Keratinocyte (primary cell): ENCODE measurements at regions not wholly inside any gene's neighbourhood (a gene's known extent, or its start where the extent isn't known, plus 50 kb on each side); places are given as distances from the start of the nearest gene placed in this dataset.

Experiments
- EZH2 ChIP-seq: IDR thresholded peaks from one replicate; pipeline ENCODE4 v1.6.1; 2012; ENCODE audit warnings: inconsistent platforms, mild to moderate bottlenecking, low read length, moderate library complexity
- TF ChIP-seq, protein P1 (sequence below), 3 experiments: IDR thresholded peaks in 1 of 3; conservative IDR thresholded peaks in 1 of 3; optimal IDR thresholded peaks in 1 of 3; 2 replicates in 2 of 3; 3 replicates in 1 of 3; pipeline versions ENCODE3 to v1.5.1; 2011; ENCODE audit warnings: low read length in 3 of 3, mild to moderate bottlenecking in 3 of 3, moderate library complexity in 2 of 3, control low read depth in 1 of 3, inconsistent platforms in 1 of 3; ENCODE audit not compliant: insufficient read depth in 2 of 3; ENCODE audit errors: extremely low read depth in 1 of 3

DNA sequence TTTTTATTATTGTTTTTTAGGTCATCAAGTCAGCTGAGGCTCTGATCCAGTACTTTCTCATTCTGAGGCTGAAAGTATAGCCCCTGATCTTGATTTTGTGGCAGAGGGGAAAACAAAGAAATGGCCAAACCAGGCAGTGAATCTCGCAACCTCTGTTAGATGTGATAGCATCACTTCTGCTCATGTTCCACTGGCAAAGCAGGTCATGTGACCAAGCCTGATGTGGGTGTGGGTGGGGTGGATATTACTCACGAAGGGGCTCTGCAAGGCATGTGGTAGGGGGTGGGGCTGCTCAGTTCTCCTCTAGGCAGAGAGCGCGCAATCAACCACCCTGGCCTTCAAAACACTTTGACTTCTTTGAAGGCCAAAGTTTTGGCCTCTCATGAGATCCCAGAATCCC is 254.2 kb downstream of the MYCN start:
- TF ChIP-seq, protein P1, sequence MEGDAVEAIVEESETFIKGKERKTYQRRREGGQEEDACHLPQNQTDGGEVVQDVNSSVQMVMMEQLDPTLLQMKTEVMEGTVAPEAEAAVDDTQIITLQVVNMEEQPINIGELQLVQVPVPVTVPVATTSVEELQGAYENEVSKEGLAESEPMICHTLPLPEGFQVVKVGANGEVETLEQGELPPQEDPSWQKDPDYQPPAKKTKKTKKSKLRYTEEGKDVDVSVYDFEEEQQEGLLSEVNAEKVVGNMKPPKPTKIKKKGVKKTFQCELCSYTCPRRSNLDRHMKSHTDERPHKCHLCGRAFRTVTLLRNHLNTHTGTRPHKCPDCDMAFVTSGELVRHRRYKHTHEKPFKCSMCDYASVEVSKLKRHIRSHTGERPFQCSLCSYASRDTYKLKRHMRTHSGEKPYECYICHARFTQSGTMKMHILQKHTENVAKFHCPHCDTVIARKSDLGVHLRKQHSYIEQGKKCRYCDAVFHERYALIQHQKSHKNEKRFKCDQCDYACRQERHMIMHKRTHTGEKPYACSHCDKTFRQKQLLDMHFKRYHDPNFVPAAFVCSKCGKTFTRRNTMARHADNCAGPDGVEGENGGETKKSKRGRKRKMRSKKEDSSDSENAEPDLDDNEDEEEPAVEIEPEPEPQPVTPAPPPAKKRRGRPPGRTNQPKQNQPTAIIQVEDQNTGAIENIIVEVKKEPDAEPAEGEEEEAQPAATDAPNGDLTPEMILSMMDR (optimal IDR thresholded peaks at IDR 0.05 in 1 of 3, IDR thresholded peaks at IDR 0.05 in 1 of 3, conservative IDR thresholded peaks at IDR 0.05 in 1 of 3; ENCODE audit: extremely low read depth in 1 of 3, insufficient read depth in 2 of 3, low read length in 3 of 3), result no peak
- no peak for TF ChIP-seq EZH2
